H9 (cell line): ENCODE measurements at regions not wholly inside any gene's neighbourhood (a gene's known extent, or its start where the extent isn't known, plus 50 kb on each side); places are given as distances from the start of the nearest gene placed in this dataset.

Experiments
- DNase-seq: peaks from one replicate; pipeline ENCODE4 v3.0.0-alpha.2; 2017
- H2AFZ ChIP-seq: one replicate; pipeline ENCODE4 v1.6.1; 2013; ENCODE audit warnings: mild to moderate bottlenecking, low read length, control low read depth, moderate library complexity
- H2AK5ac ChIP-seq: 2 replicates; pipeline ENCODE4 v1.6.1; 2013; ENCODE audit warnings: low read length, control low read depth, mixed read lengths; ENCODE audit not compliant: insufficient read length
- H2BK120ac ChIP-seq: one replicate; pipeline ENCODE4 v1.6.1; 2013; ENCODE audit warnings: low read depth, mild to moderate bottlenecking, low read length, control low read depth, inconsistent platforms; ENCODE audit not compliant: poor library complexity, severe bottlenecking
- H2BK12ac ChIP-seq: 2 replicates; pipeline ENCODE4 v1.6.1; 2013; ENCODE audit warnings: low read length, control low read depth, mixed read lengths, low read depth; ENCODE audit not compliant: insufficient read length
- H2BK15ac ChIP-seq: 2 replicates; pipeline ENCODE4 v1.6.1; 2013; ENCODE audit warnings: low read depth, low read length, control low read depth
- H2BK20ac ChIP-seq: one replicate; pipeline ENCODE4 v1.6.1; 2013; ENCODE audit warnings: low read depth, mild to moderate bottlenecking, low read length, control low read depth, inconsistent platforms; ENCODE audit not compliant: poor library complexity, severe bottlenecking
- H2BK5ac ChIP-seq: 2 replicates; pipeline ENCODE4 v1.6.1; 2013; ENCODE audit warnings: low read length, control low read depth, mixed read lengths; ENCODE audit not compliant: insufficient read length
- H3K14ac ChIP-seq: 2 replicates; pipeline ENCODE4 v1.6.1; 2013; ENCODE audit warnings: low read length, control low read depth; ENCODE audit not compliant: insufficient read depth
- H3K18ac ChIP-seq: 2 replicates; pipeline ENCODE4 v1.6.1; 2013; ENCODE audit warnings: low read depth, mild to moderate bottlenecking, mixed read lengths, low read length, control low read depth; ENCODE audit not compliant: insufficient read length
- H3K23ac ChIP-seq: 2 replicates; pipeline ENCODE4 v1.6.1; 2013; ENCODE audit warnings: low read length, control low read depth, mixed read lengths, low read depth; ENCODE audit not compliant: insufficient read length
- H3K23me2 ChIP-seq: 2 replicates; pipeline ENCODE4 v1.6.1; 2013; ENCODE audit warnings: low read depth, mild to moderate bottlenecking, mixed read lengths, low read length, control low read depth; ENCODE audit not compliant: insufficient read length, poor library complexity, severe bottlenecking
- H3K27ac ChIP-seq: 2 replicates; pipeline ENCODE4 v1.5.1; 2013; ENCODE audit warnings: low read length, control low read depth, mixed read lengths, low read depth; ENCODE audit not compliant: insufficient read length
- H3K27me3 ChIP-seq: 2 replicates; pipeline ENCODE4 v1.6.1; 2013; ENCODE audit warnings: low read length, control low read depth, inconsistent platforms; ENCODE audit not compliant: insufficient read depth
- H3K4ac ChIP-seq: 2 replicates; pipeline ENCODE4 v1.6.1; 2013; ENCODE audit warnings: low read depth, mild to moderate bottlenecking, control low read depth, inconsistent platforms, low read length, moderate library complexity
- H3K4me1 ChIP-seq: 2 replicates; pipeline ENCODE4 v1.6.1; 2013; ENCODE audit warnings: low read length, control low read depth, inconsistent platforms; ENCODE audit not compliant: insufficient read depth
- H3K4me2 ChIP-seq: 2 replicates; pipeline ENCODE4 v1.6.1; 2013; ENCODE audit warnings: low read length, control low read depth, mixed read lengths; ENCODE audit not compliant: insufficient read length, insufficient read depth
- H3K56ac ChIP-seq: 2 replicates; pipeline ENCODE4 v1.6.1; 2013; ENCODE audit warnings: low read depth, mild to moderate bottlenecking, mixed read lengths, low read length, control low read depth; ENCODE audit not compliant: insufficient read length
- H3K79me1 ChIP-seq: 2 replicates; pipeline ENCODE4 v1.6.1; 2013; ENCODE audit warnings: low read depth, mild to moderate bottlenecking, moderate library complexity, low read length, control low read depth, inconsistent platforms; ENCODE audit not compliant: insufficient read depth, poor library complexity, severe bottlenecking
- H3K79me2 ChIP-seq: 2 replicates; pipeline ENCODE4 v1.6.1; 2013; ENCODE audit warnings: low read length, control low read depth, inconsistent platforms; ENCODE audit not compliant: insufficient read depth
- H3K9ac ChIP-seq: 2 replicates; pipeline ENCODE4 v1.6.1; 2013; ENCODE audit warnings: low read length, control low read depth, mixed read lengths; ENCODE audit not compliant: insufficient read length; ENCODE audit errors: extremely low read depth
- H3K9me3 ChIP-seq: one replicate; pipeline ENCODE4 v1.6.1; 2013; ENCODE audit warnings: low read depth, low read length, inconsistent platforms; ENCODE audit not compliant: control insufficient read depth
- H3T11ph ChIP-seq: one replicate; pipeline ENCODE4 v1.6.1; 2013; ENCODE audit warnings: mild to moderate bottlenecking, low read length, control low read depth, inconsistent platforms
- H4K20me1 ChIP-seq: one replicate; pipeline ENCODE4 v1.6.1; 2013; ENCODE audit not compliant: control insufficient read depth, insufficient read length, insufficient read depth
- H4K5ac ChIP-seq: 2 replicates; pipeline ENCODE4 v1.6.1; 2013; ENCODE audit warnings: low read depth, mild to moderate bottlenecking, mixed read lengths, low read length, control low read depth; ENCODE audit not compliant: insufficient read length
- H4K8ac ChIP-seq: replicated peaks from 2 replicates; pipeline ENCODE4 v1.6.1; 2013; ENCODE audit warnings: low read length, control low read depth, mixed read lengths, low read depth; ENCODE audit not compliant: insufficient read length
- H4K91ac ChIP-seq: 2 replicates; pipeline ENCODE4 v1.6.1; 2013; ENCODE audit warnings: low read depth, mild to moderate bottlenecking, moderate library complexity, mixed read lengths, low read length, control low read depth; ENCODE audit not compliant: insufficient read length
- H3K27ac Mint-ChIP-seq, 3 experiments: 2 replicates in 2 of 3; 3 replicates in 1 of 3; pipeline ENCODE4 v1.8.0; 2020 to 2021; ENCODE audit warnings: mixed read lengths in 3 of 3, mild to moderate bottlenecking in 1 of 3, moderate library complexity in 1 of 3
- H3K27me3 Mint-ChIP-seq: 2 replicates; pipeline ENCODE4 v1.8.0; 2021; ENCODE audit warnings: low read depth, mild to moderate bottlenecking, moderate library complexity, mixed read lengths
- H3K36me3 Mint-ChIP-seq, 3 experiments: 2 replicates in 2 of 3; 3 replicates in 1 of 3; pipeline ENCODE4 v1.8.0; 2020 to 2021; ENCODE audit warnings: low read depth in 3 of 3, mixed read lengths in 3 of 3; ENCODE audit not compliant: insufficient read depth in 1 of 3
- H3K4me1 Mint-ChIP-seq, 2 experiments: 2 replicates each; pipeline ENCODE4 v1.8.0; 2020; ENCODE audit warnings: mixed read lengths in 2 of 2
- H3K4me3 Mint-ChIP-seq, 2 experiments: 2 replicates in 1 of 2; 3 replicates in 1 of 2; pipeline ENCODE4 v1.8.0; 2020 to 2021; ENCODE audit warnings: mild to moderate bottlenecking in 2 of 2, mixed read lengths in 2 of 2, moderate library complexity in 1 of 2
- H3K9me3 Mint-ChIP-seq, 2 experiments: 2 replicates in 1 of 2; 3 replicates in 1 of 2; pipeline ENCODE4 v1.8.0; 2020; ENCODE audit warnings: mild to moderate bottlenecking in 2 of 2, mixed read lengths in 2 of 2, moderate library complexity in 1 of 2
- WGBS: extraction: QIAGEN DNeasy Blood & Tissue Kit; methylation state at CpG from one replicate; pipeline ENCODE4 v1.1.7; 2013; ENCODE audit warnings: missing lambda C conversion rate, low lambda C conversion rate, mixed read lengths; ENCODE audit not compliant: insufficient read length; ENCODE audit errors: extremely low coverage; 5-methylcytosine and 5-hydroxymethylcytosine counted together
- TF ChIP-seq, protein P1 (sequence below): fragments of 200-600 bp; sonication (generic); conservative IDR thresholded peaks from 3 replicates; pipeline ENCODE4 v1.8.0; 2021; ENCODE audit warnings: antibody characterized with exemption, mild to moderate bottlenecking

DNA sequence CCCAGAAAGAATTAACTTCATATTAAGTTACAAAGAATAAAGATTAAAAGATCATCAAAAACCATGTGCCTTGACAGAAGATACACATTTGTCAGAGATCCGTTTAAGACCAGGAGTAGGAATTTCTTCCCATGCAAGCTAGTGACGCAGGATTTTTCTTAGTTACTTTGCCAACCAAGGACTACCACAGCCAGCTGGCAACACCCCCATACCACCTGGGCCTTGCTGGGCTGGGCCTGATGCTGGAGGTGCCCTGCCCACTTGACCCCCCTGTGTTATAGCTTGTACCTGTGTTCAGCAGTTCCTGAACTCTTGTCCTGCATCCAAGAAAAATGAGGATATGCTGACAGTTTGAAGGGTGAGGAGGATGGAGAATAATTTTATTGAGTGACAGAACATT, 290.9 kb upstream of the SMC2 start:
- H3K9me3 Mint-ChIP-seq, result no peaks in the 10 kb centered on the region
- H2BK15ac ChIP-seq, result no peak overlapping the region
- TF ChIP-seq, protein P1, sequence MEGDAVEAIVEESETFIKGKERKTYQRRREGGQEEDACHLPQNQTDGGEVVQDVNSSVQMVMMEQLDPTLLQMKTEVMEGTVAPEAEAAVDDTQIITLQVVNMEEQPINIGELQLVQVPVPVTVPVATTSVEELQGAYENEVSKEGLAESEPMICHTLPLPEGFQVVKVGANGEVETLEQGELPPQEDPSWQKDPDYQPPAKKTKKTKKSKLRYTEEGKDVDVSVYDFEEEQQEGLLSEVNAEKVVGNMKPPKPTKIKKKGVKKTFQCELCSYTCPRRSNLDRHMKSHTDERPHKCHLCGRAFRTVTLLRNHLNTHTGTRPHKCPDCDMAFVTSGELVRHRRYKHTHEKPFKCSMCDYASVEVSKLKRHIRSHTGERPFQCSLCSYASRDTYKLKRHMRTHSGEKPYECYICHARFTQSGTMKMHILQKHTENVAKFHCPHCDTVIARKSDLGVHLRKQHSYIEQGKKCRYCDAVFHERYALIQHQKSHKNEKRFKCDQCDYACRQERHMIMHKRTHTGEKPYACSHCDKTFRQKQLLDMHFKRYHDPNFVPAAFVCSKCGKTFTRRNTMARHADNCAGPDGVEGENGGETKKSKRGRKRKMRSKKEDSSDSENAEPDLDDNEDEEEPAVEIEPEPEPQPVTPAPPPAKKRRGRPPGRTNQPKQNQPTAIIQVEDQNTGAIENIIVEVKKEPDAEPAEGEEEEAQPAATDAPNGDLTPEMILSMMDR, result no peak
- H3K23ac ChIP-seq, result no peak overlapping the region
- H2AFZ ChIP-seq, result no peak overlapping the region
- no peak overlapping the region for H3K14ac ChIP-seq
- no peak overlapping the region for H3T11ph ChIP-seq
- H2BK20ac ChIP-seq, result no peak overlapping the region
- H3K9me3 ChIP-seq, result no peaks in the 10 kb centered on the region
- no peak overlapping the region for H3K4me2 ChIP-seq
- H3K56ac ChIP-seq, result no peak overlapping the region
- no peak overlapping the region for H3K4me3 Mint-ChIP-seq
- H4K91ac ChIP-seq, result no peak overlapping the region
- no peak overlapping the region for H4K8ac ChIP-seq
- peaks cover 7 to 10% of the 10 kb centered on the region in 2 experiments; a peak in 3 of 4 replicates for H3K4me1 Mint-ChIP-seq
- H3K9ac ChIP-seq, result no peak overlapping the region
- no peak overlapping the region for H3K4ac ChIP-seq
- H3K4me1 ChIP-seq, result no peaks in the 10 kb centered on the region
- no CpG with 5 or more reads among the region's 2 CpGs for WGBS
- H3K36me3 Mint-ChIP-seq, result no peaks in the 10 kb centered on the region
- H2AK5ac ChIP-seq, result no peak overlapping the region
- no peak overlapping the region for H3K18ac ChIP-seq
- no peaks in the 10 kb centered on the region for H3K27me3 ChIP-seq
- DNase-seq, result no peak
- no peaks in the 10 kb centered on the region for H3K27me3 Mint-ChIP-seq
- no peaks in the 10 kb centered on the region for H3K79me1 ChIP-seq
- no peak overlapping the region for H2BK12ac ChIP-seq
- no peak overlapping the region for H3K27ac Mint-ChIP-seq
- no peaks in the 10 kb centered on the region for H3K79me2 ChIP-seq
- H3K27ac ChIP-seq, result no peak overlapping the region
- H4K20me1 ChIP-seq, result no peaks in the 10 kb centered on the region
- H2BK120ac ChIP-seq, result no peak overlapping the region
- no peak overlapping the region for H2BK5ac ChIP-seq
- H3K23me2 ChIP-seq, result no peaks in the 10 kb centered on the region
- no peak overlapping the region for H4K5ac ChIP-seq
